Activated T-cell treated with anti-CD3 and anti-CD28 coated beads, Interleukin-2, amount 50 U/mL, for 24 hours (primary cell): ENCODE measurements at regions not wholly inside any gene's neighbourhood (a gene's known extent, or its start where the extent isn't known, plus 50 kb on each side); places are given as distances from the start of the nearest gene placed in this dataset.

Experiments
- DNase-seq: peaks from one replicate; pipeline ENCODE4 v3.0.0-alpha.2; 2020
- H3K27ac Mint-ChIP-seq: 2 replicates; pipeline ENCODE4 v1.8.0; 2020; ENCODE audit warnings: mild to moderate bottlenecking, mixed read lengths
- H3K27me3 Mint-ChIP-seq: 2 replicates; pipeline ENCODE4 v1.8.0; 2020; ENCODE audit warnings: mixed read lengths
- H3K36me3 Mint-ChIP-seq: 2 replicates; pipeline ENCODE4 v1.8.0; 2020; ENCODE audit warnings: low read depth, mixed read lengths
- H3K4me1 Mint-ChIP-seq: 2 replicates; pipeline ENCODE4 v1.8.0; 2020; ENCODE audit warnings: low read depth, mixed read lengths
- H3K4me3 Mint-ChIP-seq: 2 replicates; pipeline ENCODE4 v1.8.0; 2020; ENCODE audit warnings: mild to moderate bottlenecking, moderate library complexity, mixed read lengths
- H3K9me3 Mint-ChIP-seq: 2 replicates; pipeline ENCODE4 v1.8.0; 2020; ENCODE audit warnings: mixed read lengths

DNA sequence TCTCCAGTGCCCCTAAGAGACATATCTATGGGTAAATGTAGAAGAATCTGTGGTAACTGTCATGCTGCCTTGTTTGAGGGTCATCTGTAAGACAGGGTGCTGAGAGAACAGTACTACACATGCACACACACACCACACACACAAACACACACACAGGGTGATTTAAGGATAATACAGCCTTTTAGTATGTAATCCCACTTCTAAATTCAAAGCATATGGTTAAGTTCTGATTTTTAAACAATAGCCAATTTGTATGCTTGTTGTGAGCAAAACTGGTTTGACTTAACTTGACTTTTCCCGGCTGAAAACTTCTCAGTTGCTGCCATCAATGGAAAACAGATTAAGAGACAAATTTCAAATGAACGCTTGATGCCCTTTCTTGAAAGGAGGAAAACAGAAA is 241.8 kb downstream of the ADGRG6 start:
- no peak for DNase-seq
- Mint-ChIP-seq H3K36me3 (no peaks in the 10 kb centered on the region), H3K9me3 (no peaks in the 10 kb centered on the region)

DNA sequence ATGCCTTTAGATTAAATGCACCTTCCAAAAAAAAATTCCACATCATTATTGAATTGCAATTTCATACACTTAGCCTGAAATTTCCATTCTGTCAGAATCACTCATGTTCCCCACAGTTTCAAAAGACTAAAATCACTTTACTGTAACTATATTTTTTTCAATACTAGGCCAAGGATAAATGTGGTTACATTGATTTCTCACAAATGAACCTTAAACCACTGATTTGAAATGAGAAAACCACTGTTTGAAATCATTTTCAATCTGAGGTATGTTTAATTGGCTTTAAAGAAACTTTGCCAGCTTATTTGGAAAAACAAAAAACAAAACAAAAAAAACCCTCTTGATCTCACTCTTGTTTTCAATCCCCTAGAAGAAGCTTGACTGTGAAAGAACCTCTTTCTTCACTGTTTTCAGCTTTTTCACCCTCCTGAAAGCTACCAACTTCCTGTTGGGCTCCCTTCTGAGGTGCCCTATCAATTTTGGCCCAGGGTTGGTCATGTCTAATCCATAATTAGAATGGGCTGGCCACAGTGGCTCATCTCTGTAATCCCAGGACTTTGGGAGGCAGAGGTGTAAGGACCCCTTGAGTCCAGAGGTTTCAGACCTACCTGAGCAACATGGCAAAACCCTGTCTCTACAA is 242.5 kb downstream of the ADGRG6 start:
- H3K27me3 Mint-ChIP-seq, result no peaks in the 10 kb centered on the region
- no peak overlapping the region for H3K4me3 Mint-ChIP-seq
- H3K36me3 Mint-ChIP-seq, result no peaks in the 10 kb centered on the region
- no peak for DNase-seq
- peak overlapping the region; percentile 73 for H3K27ac Mint-ChIP-seq
- no peaks in the 10 kb centered on the region for H3K9me3 Mint-ChIP-seq
- H3K4me1 Mint-ChIP-seq, result peaks cover 45% of the 10 kb centered on the region

More for the DNA sequence above, 241.8 kb downstream of the ADGRG6 start:
- Mint-ChIP-seq H3K27me3 (no peaks in the 10 kb centered on the region), H3K4me1 (peaks cover 38% of the 10 kb centered on the region), H3K4me3 (no peak overlapping the region), H3K27ac (peak overlapping the region; percentile 31)

DNA sequence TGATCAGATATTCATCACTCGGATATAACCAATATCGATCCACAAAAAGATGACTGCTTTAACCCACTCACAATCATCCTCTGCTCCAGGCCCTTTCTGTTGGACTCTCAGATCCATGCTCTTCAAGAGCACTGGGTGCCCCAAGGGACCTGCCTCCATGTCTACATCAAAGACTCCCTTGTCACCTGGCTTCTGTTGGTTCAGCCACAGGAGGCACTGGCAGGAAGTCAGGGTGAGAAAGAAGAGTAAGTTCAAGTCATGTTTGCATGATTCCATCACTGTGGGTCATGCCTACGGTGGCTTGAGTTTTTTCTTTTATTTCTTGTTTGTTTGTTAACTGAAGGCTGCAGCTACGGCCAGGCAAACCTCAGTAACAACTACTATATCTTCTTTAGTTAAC is 243.3 kb downstream of the ADGRG6 start:
- H3K27me3 Mint-ChIP-seq, result no peaks in the 10 kb centered on the region
- H3K36me3 Mint-ChIP-seq, result no peaks in the 10 kb centered on the region
- H3K4me1 Mint-ChIP-seq, result peaks cover 47% of the 10 kb centered on the region
- H3K4me3 Mint-ChIP-seq, result no peak overlapping the region
- no peak for DNase-seq
- no peaks in the 10 kb centered on the region for H3K9me3 Mint-ChIP-seq
- H3K27ac Mint-ChIP-seq, result no peak overlapping the region

DNA sequence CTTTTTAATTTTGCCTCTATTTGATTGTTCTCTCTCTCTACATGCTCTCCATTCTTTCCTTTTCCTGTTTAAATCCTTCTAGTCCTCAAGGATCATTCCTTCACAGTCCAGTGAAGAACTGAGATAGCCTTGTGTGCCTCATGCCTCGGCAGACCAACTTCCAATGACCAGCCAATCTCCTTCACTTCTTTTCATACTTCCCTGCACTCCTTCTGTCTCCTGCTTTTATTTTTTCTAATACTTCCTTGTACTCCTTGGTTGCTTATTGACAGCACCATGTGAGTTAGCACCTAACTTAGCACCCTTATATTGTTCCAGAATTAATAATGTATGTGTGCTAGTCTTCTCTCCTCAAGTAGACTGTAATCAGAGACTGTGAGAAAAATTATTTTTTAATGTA is 246.8 kb downstream of the ADGRG6 start:
- H3K4me3 Mint-ChIP-seq, result no peak overlapping the region
- no peaks in the 10 kb centered on the region for H3K27me3 Mint-ChIP-seq
- DNase-seq, result no peak
- no peak overlapping the region for H3K27ac Mint-ChIP-seq
- peaks cover 52% of the 10 kb centered on the region for H3K4me1 Mint-ChIP-seq
- H3K9me3 Mint-ChIP-seq, result no peaks in the 10 kb centered on the region
- no peaks in the 10 kb centered on the region for H3K36me3 Mint-ChIP-seq

DNA sequence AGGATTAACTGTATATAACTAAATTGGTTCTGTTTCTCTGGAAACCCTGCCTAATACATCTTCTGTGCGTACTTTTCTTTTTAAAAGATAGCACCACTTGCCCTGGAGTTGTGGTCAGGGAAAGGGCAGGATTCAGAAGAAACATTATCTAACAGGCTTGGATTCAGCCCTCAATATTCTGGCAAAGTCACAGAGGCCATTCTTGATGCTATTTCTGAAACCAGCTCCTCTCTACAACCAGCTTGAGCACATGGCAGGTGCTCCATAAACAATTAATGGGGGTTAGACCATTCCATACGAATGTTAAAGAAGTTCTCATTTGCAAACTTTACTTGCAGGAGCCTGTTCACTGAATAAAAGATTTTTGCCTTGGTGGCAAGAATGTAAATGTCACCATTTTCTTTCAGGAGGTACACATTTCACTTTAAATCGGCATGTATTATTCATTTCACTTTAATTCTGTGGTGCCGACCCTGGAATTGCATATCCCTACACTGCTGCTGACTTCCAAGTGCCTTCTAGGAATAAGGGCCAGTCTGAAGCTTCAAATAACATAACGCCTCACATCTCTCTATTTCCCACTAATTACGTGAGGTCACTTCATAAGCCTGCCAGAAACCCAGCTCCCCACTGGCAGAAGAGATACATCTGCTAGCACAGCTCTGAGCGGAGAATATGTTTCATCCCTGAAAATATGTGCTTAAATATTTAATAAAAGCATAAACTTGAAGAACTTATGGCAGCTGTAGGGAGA is 248.7 kb downstream of the ADGRG6 start:
- peaks cover 3% of the 10 kb centered on the region for H3K9me3 Mint-ChIP-seq
- no peak overlapping the region for H3K4me3 Mint-ChIP-seq
- no peaks in the 10 kb centered on the region for H3K36me3 Mint-ChIP-seq
- DNase-seq, result no peak
- peaks cover 34% of the 10 kb centered on the region for H3K4me1 Mint-ChIP-seq
- no peaks in the 10 kb centered on the region for H3K27me3 Mint-ChIP-seq
- no peak overlapping the region for H3K27ac Mint-ChIP-seq

DNA sequence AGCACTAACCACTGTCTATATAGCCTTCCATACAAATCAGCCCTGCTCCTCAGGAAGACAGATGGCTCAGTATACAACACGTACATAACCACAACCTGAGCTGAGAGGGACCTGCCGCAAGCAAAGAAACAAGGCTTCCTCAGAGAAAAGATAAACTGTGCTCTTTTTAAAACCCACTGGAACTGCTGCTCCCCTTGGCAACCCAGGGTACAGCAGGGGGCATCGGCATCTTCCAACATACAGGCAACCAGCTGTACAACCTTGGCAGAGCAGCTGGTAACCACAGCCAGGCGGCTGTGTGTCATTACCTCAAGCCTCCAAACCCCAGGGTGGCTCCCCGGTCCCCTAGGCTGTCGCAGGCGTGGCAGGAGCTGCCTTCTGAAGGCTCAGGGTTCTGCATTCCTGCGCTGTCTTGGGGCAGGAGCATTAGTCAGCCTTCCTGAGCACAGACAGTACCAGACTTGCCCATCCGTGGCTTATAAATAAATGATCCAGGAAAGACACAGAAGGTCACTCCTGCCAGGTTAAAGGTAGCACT is 249.5 kb downstream of the ADGRG6 start:
- peak overlapping the region; percentile 12 for H3K4me3 Mint-ChIP-seq
- H3K36me3 Mint-ChIP-seq, result no peaks in the 10 kb centered on the region
- peak; percentile 61 for DNase-seq
- peaks cover 28% of the 10 kb centered on the region for H3K4me1 Mint-ChIP-seq
- no peaks in the 10 kb centered on the region for H3K27me3 Mint-ChIP-seq
- H3K27ac Mint-ChIP-seq, result no peak overlapping the region
- H3K9me3 Mint-ChIP-seq, result peaks cover 3% of the 10 kb centered on the region

DNA sequence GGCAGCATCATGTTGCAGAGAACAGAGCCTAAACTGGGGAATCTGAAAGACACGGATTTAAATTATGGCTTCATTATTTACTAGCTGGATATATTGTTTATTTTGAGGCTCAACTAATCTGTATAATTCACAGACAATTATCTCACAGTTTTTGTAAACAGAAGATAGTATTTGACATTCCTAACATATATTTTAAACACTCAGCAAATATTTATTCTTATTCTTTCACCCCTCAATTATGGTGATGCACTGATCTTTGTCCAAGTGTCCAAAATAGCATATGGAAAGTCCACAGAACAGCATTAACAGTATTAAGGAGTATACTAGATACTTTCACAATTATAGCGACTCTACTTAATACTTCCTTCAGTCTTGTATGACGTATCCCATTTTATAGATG is 257.0 kb downstream of the ADGRG6 start:
- no peak overlapping the region for H3K27ac Mint-ChIP-seq
- H3K36me3 Mint-ChIP-seq, result no peaks in the 10 kb centered on the region
- no peaks in the 10 kb centered on the region for H3K27me3 Mint-ChIP-seq
- no peak for DNase-seq
- peaks cover 6% of the 10 kb centered on the region for H3K9me3 Mint-ChIP-seq
- H3K4me3 Mint-ChIP-seq, result no peak overlapping the region
- peaks cover 26% of the 10 kb centered on the region for H3K4me1 Mint-ChIP-seq

DNA sequence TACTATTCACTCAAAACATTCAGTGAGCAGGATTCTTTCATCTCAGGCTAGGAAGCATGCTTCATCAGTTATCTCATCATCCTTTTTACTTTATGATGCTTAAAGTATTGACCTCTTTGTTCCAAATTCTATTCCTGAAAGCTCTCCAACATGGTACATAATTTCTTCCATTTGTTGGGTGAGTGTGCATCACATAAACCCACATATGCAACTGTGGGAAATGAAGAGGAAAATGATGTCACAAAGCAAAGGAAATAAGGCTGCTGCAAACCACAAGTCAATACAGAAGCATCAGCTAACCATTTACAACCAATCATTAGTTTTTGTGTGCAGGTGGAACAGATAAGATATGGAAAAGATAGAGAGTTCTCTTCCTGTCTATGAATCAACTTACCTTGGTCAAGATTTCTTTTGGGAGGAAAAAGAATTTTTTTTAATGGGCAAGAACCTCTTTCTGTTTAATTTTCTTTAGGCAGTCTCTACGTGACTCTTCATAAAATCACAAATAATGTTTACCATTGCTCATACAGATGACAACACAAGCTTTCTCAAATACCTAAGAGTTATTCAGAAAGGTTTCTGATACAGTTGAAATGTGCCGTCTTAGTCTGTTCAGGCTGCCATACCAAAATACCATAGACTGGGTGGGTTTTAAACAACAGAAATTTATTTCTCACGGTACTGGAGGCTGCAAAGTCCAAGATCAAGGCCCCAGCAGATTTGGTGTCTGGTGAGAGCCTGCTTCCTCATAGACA is 259.9 kb downstream of the ADGRG6 start:
- H3K4me1 Mint-ChIP-seq, result peaks cover 40% of the 10 kb centered on the region
- H3K9me3 Mint-ChIP-seq, result peaks cover 3% of the 10 kb centered on the region
- no peaks in the 10 kb centered on the region for H3K36me3 Mint-ChIP-seq
- H3K4me3 Mint-ChIP-seq, result peak overlapping the region; percentile 15
- H3K27ac Mint-ChIP-seq, result peak overlapping the region; percentile 77
- DNase-seq, result no peak
- no peaks in the 10 kb centered on the region for H3K27me3 Mint-ChIP-seq

DNA sequence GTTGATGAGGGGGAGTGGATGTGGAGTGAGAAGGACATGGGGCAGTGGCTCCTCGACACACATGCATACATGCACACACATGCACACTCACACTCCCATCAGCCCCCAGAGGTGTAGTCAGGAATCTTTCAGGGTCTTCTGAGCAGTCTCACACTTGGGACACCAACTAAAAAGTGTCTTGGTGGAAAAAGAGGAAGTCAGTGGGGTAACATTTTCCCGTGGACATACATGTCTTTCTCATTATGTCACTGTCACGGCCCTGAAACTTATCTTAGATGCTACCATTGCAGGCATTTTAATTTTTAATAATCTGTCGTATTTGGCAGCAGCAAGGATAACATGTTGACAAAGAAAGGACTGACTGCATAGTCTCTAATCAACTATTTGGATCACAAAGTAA is 261.1 kb downstream of the ADGRG6 start:
- no peak overlapping the region for H3K4me3 Mint-ChIP-seq
- H3K4me1 Mint-ChIP-seq, result peaks cover 51% of the 10 kb centered on the region
- no peaks in the 10 kb centered on the region for H3K27me3 Mint-ChIP-seq
- peak overlapping the region; percentile 37 for H3K27ac Mint-ChIP-seq
- H3K36me3 Mint-ChIP-seq, result no peaks in the 10 kb centered on the region
- H3K9me3 Mint-ChIP-seq, result peaks cover 3% of the 10 kb centered on the region
- no peak for DNase-seq

DNA sequence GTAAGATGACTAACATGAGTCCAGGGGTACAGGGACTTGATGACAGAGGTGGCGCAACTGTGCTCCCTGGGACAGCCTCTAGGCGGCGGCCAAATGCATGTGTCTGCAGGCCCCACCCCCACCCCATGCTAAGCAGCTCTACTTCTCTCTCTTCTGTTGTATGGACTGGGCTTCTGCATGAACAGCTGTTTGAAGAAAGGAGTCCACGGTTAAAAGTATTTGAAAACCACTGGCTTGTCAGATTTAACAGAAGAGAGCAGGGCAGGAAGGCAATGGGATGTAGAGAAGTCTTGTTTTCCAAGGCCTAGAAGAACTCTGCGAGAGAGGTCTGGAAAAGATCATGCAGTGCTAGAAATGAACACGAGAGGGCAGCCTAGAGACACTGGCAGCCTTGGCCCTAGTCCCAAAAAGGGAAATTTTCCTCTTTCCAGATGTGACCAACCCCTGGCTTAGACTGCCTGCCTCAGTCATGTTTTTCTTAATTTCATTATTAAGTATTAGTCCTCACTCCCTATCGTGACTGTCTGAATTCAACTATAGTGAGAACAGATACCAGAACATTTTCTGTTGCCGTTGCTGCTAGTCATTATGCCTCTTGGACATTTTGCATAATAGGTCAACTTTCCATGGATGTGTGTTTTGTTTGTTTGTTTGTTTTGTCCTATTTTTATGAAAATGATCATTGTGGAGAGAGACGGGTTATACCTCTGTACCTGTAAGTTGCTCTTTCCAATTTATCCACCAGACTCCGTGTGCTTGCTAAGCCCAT is 265.0 kb downstream of the ADGRG6 start:
- peak; percentile 54 for DNase-seq
- Mint-ChIP-seq H3K36me3 (no peaks in the 10 kb centered on the region), H3K4me3 (no peak overlapping the region), H3K27ac (no peak overlapping the region), H3K4me1 (peaks cover 73% of the 10 kb centered on the region), H3K27me3 (no peaks in the 10 kb centered on the region), H3K9me3 (no peaks in the 10 kb centered on the region)

DNA sequence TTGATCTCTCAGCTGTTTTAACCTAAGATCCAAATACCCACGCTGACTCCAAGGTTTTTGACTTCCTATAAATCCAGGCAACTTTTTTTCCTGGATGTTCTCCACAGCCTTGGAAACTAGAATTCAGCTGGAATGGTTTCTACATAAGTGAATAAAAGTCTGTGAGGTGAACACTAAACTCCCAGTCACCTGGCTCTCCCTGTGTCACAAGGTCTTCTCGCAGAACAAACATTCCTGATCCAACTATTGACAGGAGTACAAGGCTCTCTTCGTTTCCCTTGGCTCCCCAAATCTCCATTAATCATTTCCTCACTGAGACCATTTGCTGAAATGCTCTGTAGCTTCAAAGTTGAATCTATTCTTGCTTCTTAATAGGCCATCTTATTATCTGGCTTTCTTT is 265.7 kb downstream of the ADGRG6 start:
- Mint-ChIP-seq H3K36me3 (no peaks in the 10 kb centered on the region), H3K4me3 (no peak overlapping the region), H3K9me3 (no peaks in the 10 kb centered on the region), H3K27me3 (no peaks in the 10 kb centered on the region), H3K27ac (no peak overlapping the region), H3K4me1 (peaks cover 67% of the 10 kb centered on the region)
- no peak for DNase-seq

DNA sequence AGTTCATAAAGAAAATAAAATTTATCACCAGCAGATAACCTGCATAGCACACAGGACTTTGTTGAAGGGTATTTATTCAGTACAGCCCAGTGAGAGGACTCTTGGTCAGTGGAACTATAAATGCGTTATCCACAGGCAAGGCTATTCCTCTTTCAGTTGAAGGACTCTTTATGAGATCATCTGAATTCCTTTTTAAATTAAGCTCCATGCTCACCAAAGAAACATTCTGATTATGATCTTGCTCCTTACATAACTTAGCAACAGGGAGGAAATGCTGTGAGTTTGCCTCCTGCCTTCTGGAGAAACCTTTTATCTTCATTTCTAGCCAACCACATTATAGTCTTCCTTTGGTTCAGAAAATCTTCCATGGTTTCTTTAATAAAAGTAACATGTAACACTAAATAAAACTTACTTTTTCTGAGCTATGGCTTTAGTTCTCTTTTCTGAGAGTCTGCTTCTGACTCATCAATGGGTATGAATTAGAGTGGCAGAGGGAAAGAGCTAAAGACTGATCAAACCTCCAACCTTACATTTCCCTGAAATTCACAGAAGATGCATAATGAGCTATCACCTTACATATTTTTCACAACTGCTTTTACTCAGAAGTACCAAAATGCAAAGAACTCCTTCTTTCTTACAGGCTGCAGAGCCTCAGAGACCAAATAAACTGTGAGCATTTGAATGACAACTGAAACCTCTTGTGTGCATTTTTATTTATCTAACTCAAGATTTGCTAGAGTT is 267.2 kb downstream of the ADGRG6 start:
- DNase-seq, result no peak
- Mint-ChIP-seq H3K27ac (peak overlapping the region; percentile 85), H3K9me3 (peaks cover 11% of the 10 kb centered on the region)

DNA sequence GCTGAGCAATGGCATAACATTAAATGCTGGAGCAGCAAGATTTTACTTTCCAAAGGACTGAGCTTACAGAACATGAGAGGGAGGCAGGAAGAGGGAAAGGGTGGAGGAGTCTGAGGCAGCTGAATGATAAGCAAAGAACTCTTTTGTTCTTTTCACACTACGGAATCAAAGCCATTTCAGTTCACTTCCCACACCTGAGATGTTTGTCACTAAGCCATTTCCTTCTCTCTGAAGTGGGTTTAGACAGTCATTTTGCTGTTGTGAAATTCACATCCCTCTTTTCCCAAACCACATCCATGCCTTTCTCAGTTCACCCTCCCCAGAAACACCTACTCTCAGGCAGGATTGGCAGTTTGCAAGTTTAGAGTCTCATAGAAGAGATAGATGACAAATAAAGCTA is 267.9 kb downstream of the ADGRG6 start:
- Mint-ChIP-seq H3K27ac (peak overlapping the region; percentile 85), H3K27me3 (no peaks in the 10 kb centered on the region), H3K4me3 (peak overlapping the region; percentile 18), H3K4me1 (peaks cover 57% of the 10 kb centered on the region), H3K9me3 (peaks cover 15% of the 10 kb centered on the region), H3K36me3 (peaks cover 2% of the 10 kb centered on the region)
- no peak for DNase-seq

More for the DNA sequence above, 267.2 kb downstream of the ADGRG6 start:
- peaks cover 2% of the 10 kb centered on the region for H3K36me3 Mint-ChIP-seq
- H3K4me3 Mint-ChIP-seq, result peak overlapping the region; percentile 5
- peaks cover 59% of the 10 kb centered on the region for H3K4me1 Mint-ChIP-seq
- H3K27me3 Mint-ChIP-seq, result no peaks in the 10 kb centered on the region
